Right forelimb (tissue), 1 donor: ENCODE measurements at regions not wholly inside any gene's neighbourhood (a gene's known extent, or its start where the extent isn't known, plus 50 kb on each side); places are given as distances from the start of the nearest gene placed in this dataset.
A peak's percentile ranks its signal among the peaks of the same experiment; 100 is the strongest.

Source experiments
- DNase-seq: peaks from one replicate; pipeline ENCODE4 v3.0.0-alpha.2; 2018

DNA sequence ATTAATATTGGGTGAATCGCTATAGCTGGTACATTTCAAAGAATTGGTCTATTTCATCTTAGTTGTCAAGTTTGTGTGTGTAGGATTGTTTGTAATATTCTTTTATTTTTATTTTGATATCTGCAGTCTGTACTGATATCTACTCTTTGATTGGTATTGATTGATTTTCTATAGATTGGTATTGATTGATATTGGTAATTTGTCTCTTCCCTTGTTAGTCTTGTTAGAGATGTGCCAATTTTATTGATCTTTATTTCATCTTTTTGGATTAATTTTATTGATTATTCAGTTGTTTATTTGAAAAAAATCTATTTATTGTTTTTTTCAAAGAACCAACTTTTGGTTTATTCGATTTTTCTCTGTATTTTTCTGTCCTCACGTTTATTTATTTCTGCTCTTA, 61.4 kb downstream of the TM2D3 start:
- DNase-seq = no peak

DNA sequence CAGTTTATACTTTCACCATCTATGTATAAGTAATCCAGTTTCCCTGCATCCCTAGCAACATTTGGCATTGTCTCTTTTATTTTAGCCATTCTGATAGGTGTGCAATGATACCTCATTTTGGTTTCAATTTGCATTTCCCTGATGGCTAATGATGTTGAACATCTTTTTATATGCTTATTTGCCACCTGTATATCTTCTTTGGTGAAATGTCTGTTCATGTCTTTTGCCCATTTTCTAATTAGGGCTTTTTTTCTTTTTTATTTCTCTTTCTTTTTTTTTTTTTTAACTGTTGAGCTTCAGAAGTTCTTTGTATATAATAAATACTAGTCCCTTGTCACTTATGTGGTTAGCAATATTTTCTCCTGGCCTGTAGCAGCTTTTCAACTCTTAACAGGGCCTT, 68.9 kb downstream of the TM2D3 start:
- no peak for DNase-seq

DNA sequence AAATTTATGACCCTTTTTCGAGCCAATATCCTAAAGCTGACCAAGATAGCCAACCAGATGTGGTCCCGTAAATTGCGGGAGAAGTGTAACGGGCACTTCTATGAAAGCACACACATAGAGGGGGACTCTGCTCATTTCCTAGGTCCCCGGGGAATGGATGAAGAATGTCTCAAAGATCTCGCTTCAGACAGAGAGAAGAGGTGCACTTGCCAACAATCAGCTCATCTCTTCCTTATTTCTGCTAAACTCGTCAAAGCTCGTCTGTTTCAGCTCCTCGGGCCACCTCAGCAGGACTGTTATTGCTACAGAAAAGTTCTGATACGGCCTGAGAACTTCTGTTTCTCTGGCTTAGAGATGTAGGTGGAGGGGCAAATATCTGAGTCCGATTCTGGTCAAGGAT, 71.8 kb downstream of the TM2D3 start:
- DNase-seq = no peak

DNA sequence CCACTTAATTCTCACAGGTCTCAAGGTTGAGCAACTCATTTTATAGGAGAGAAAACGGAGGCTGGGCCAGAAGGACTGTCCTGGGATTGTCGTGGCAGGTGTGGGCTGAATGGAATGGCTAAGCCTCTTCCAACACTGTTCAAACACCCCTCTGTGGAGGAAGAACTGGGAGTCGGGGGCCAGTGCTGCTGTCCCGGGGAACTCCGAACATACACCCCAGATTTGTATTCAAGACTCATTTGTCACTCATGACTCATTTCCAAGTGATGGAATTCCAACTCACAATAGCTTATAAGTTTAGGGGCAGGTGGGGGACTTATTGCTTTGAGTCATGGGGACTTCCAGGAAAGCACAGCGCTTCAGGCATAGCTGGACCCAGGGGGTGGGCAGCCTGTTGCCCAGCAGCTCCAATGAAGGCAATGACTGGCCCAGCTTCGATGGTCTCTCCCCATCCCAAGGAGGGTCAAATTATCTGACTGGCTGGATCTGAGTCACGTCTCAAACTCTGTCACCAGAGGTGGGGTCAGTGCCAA, 72.5 kb downstream of the TM2D3 start:
- no peak for DNase-seq

DNA sequence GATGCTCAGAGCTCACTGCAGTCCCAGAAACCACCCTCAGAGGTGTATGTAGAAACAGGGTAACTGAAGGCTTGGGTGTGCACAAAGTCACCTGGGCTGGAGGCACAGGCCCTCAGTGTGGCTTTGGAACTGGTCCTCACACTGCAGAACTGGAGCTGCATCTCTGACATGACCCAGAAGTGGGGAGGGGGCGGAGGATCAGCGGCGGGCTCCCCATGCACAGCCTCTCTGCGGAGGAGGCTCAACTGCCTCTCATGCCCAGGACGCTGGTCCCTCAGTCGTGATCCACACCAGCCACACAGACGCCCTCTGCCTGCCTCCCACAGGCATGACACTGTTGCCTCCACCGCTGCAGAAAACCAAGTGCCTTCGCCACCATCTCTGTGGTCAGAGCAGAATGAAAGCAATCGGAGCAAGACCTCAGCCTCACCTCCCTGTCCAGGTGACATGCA, 73.7 kb downstream of the TM2D3 start:
- DNase-seq = no peak

DNA sequence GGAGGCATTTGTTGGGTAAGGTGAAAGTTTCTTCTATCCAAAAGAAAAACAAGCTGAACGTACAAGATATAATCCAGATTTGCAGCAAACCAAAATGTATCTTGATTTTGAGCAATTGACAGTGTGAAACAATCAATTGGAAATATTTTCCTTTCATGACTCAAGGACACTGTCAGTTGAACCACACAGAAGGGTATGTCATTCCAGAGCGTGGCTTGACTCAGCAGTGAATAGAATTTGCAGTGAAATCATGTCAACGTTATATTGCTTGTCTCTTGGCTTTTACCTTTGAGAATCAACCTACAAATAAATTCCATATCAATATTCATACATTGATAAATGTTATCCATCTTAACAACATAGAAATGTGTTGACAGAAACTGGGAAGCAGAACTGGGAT, 78.2 kb downstream of the TM2D3 start:
- DNase-seq = no peak

DNA sequence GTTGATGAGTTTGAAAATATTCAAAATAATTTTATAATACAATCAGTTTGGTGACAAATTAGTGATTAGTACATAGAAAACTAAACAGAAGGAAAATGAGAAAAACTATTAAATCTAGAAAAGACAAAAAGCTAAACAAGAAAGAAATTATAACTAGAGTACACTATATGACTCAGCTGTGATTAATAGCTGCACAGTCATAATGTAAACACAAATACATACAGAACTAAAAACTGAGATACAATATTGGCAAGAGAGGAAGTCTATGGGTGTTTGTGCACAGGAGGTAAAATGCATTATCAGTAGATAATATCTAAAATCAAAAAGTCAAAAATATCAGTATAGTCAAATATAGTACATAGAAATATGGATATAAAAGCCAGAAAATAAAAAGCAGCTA, 80.7 kb upstream of the PCSK6 start:
- DNase-seq = no peak

DNA sequence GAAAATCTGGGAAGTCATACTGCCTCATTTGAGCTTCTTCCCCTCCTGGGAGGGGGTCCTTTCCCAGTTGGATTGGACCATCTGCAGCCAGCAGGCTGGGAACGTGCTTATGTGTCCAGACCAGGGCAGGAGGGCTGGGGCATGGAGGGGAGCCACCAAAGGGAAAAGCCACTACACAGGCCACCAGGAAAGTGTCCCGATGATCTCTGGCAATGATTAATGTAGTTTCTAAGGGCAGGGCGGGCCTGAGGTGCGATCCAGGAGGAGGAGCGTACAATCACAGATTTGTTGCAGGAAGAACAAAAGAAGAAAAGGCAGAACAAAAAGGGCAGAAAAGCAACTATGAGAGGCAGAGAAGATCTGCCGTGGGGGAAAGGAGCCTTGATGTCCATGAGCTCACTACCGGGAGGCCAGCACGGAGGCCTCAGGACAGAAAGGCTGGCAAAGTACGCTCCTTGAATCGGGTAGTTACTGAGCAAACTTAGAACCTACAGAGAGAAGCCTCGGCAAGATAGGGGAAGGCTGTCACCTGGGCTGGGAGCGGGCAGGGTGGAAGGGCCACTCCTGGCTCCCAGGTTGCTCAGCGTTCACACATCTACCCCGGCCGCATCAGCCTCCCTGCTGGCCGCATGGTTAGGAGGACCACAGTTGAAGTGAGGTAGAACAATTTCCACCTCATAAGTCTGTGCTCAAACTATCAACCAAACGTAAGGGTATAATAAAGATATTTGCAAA, 79.5 kb upstream of the PCSK6 start:
- DNase-seq = no peak

DNA sequence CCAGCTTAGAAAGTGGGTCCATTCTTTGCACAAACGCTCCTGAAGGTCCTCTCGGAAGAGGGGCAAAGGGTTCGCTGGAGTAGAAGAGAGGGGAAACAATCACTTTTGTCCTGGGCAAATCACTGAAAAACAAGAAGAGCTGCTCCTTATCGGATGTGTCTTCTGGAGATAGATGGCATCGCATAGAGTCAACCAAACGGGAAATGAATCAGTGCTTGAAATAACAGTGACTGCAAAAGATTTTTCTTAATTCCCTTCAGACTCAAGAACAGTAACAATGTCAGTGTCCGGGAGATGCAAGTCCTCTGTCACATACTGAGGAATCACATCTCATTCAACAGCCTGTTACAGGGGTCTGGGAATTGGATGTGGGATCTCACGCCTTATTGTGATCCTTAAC, 78.8 kb upstream of the PCSK6 start:
- DNase-seq = no peak

DNA sequence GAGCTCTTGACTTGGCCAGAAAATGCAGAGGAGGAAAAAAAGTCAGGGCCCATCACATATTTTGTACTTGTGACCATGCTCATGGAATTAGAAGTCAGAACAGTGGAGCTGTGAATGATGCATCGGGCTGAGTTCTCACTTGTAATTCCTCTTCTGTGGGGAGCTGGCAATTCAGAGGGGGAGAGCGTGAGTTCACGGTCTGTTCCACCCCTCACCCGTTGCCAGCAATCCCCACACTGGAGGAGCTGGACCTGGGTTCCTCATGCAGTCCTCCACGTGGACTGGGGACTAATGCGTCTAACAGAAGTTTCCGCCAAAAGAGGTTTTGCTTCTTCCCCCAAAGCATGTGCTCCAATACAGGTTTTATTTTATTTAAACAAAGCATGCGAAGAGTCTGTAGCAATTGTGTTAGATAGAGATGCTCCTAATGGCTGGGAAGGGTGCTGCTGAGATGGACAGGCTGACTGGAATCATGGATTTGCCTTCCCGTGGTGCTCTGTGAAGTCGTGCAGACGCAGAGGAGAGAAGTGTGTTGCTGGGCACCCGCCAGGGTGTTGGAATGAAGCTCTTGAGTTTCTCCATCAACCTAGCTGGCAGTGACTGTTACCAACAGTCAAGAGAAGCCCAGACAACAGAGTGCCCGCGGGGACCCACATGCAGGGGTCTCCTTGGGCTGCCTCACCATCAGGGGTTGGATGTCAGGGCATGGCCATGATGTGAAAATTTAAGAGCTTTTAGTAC, 77.4 kb upstream of the PCSK6 start:
- no peak for DNase-seq

DNA sequence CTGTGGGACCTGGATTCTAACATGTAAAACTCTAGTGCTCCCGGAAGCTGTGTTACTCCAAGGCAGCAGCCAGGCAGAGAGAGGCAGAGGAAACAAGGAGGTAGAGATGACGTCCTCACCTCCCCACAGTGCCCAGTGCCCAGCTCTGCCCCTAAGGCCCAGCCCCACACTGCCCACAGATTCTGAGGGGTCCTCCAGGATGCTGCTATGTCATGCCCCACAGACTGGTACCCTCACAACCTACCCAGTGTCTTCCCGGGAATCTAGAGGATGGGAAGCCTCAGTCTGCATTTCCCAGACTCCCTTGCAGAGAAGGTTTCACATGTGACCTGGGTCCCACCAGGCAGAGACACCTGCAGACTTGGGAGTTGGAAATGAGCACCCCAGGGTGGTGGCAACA, 75.9 kb upstream of the PCSK6 start:
- no peak for DNase-seq

DNA sequence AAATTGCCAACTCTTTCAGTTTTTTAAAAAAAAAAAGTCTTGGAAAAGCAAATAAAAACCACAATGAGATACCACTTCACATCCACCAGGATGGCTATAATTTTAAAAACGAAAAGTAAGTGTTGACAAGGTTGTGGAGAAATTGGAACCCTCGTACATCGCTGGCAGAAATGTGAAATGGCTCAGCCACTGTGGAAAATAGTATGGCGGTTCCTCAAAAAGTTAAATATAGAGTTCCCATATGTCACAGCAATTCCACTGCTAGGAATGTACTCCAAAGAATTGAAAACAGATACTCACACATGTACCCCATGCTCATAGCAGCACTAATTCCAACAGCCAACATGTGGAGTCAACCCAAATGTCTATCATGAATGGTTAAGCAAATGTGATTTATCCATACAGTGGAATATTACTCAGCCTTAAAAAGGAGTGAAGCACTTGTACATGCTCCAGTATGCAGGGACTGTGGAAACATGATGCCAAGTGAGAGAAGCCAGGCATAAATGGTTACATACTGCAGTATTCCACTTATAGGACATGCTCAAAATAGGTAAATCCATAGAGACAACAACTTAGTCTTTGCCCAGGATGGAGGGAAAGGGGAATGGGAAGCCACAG, 73.8 kb upstream of the PCSK6 start:
- DNase-seq = no peak

DNA sequence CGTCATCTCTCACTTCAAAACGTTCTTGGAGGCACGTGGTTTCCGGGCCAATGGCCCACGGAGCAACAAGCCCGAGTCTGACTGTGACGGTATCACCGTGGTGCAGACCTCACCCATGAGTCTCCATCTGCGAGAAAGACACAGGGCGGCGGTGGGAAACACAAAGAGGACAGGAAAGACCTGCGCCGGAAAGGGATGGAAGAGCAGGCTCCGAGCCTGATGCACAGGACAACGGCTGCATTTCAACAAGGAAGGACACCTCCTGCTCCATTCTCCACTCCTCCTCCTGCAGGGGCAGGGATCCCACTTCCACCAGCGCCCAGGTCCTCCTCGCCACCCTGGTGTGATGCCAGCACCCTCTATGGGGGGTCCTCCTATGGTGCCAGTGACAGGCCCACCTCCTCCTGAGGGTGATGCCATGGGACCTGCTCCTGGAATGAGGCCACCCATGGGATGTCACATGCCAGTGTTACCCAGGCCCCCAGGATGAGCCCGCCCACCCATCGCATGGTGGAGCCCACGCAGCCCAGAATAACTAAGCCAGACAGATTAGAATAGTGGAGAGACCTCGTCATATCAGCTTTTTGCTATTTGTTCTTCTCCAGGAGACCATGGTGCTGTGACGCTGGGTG, 73.0 kb upstream of the PCSK6 start:
- no peak for DNase-seq

DNA sequence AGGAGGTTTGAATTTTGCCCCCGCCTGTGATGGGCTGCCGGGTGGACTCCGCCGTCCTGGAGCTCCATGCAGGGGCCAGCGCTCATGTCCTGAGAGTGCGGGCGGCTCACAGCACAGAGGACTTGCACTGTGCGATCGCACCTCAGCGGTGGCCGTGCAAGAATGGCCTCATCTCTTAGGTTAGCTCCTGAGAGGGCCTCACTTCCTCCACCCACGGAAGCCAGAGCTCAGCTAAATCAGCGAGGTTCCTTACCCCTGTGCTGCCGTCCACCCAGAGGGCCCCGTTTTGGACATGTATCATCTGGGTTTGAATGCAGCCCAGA, 72.0 kb upstream of the PCSK6 start:
- DNase-seq = no peak

DNA sequence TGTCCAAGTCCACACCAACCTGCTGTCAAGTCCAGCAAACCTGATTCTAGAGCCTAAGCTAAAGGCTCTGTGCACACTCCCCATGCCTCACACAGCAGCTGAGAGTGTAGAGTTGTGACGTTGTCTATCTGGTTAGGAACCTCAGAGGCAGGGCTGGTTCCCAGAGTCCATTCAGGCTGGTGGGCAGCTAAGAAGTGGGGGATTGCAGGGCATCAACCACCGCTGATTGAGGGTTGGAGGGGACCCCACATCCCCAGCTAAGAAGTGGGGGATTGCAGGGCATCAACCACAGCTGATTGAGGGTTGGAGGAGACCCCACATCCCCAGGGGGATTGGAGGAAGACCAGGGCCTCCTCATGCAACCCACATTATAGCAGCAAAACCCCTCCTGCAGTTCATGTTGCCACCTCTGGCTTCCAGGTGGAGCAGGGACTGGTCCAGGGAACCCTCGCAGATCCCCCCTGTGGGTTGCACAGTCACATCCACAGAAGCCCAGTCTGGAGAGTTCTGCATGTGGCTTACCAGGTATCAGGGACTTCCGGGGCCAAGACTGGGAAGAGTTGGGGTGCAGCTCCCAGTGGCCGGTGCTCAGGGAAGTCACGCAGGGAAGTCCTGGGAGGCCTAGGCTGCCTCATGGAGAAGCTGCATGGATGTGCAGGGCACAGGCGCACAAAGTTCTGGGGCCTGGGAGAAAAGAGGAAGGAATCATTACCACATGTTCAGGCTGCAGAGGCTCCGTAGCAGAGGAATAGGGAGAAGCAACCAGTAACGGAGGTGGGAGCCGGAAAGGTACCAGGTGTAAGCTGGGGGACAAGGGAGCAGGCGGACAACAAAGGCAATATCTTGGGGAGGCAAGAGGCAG, 71.4 kb upstream of the PCSK6 start:
- no peak for DNase-seq

DNA sequence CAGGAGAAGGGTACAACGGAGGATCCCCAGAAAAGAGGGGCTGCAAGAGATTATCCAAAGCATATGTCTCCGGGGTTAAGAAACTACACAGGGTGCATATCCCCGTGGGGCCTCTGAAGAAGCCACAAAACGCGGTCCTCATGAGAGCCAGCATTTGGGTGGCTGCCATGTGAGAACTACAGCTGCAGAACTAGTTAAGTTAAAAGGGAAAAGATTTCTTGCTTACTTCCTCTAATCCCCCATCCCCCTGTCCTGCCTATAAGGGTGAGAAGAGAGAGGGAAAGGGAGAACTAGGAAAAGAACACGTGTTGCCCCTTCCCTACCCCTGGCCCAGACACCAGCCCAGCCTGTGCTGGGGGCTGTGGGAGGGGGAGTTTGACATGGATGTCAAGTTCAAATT, 70.4 kb upstream of the PCSK6 start:
- DNase-seq = peak; percentile 40

DNA sequence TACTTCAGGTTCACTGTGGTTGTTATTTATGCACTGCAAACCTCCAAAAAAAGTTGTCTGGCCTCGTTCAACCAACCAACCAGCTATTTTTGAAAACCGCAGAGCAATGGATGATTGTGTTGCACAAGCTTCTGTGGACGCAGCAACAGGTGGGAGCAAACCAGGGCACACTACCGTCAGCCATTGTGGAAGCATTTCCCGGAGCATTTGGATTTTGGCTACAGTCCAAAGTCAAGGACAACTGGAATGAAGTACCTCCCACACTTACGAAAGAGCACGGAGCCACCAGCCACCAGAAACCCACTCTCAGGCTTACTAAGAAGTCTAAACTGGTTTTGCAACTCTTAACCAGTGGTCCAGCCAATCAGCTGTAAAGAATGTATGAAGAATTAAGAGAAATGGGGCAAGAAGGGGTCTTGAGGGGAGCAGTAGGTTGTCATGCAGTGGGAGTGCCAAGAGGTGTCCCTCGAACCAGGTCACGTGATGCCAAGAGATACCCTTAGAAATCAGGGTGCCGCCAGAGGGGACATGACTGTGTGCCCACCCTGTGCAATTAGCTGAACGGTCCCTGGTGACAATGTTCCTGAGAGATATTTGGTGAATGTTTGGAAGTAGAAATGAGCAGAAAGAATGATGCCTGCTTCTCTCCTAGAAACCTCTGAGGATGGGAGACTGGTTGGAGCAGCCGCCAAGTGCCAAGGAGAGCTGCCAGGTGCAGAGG, 68.9 kb upstream of the PCSK6 start:
- peak; percentile 39 for DNase-seq

DNA sequence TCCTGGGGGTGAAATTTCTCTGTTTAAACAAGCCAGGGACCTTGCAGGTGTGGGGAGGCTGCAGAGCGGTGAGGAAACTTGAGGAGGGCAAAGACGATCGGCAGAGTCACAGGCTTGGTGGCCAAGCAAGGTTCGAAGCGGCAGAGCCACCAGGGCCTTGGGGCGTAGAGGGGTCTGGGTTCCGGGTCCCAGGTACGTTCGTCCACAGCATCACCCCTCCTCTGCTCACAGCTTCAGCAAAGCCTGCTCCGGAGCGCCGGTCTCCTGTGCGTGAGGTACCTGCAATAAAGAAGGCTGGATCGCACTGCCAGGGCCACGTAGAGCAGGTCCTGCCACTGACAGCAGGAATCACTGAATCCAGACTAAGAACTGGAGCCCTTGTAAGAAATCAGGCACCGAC, 66.8 kb upstream of the PCSK6 start:
- DNase-seq = peak; percentile 7

DNA sequence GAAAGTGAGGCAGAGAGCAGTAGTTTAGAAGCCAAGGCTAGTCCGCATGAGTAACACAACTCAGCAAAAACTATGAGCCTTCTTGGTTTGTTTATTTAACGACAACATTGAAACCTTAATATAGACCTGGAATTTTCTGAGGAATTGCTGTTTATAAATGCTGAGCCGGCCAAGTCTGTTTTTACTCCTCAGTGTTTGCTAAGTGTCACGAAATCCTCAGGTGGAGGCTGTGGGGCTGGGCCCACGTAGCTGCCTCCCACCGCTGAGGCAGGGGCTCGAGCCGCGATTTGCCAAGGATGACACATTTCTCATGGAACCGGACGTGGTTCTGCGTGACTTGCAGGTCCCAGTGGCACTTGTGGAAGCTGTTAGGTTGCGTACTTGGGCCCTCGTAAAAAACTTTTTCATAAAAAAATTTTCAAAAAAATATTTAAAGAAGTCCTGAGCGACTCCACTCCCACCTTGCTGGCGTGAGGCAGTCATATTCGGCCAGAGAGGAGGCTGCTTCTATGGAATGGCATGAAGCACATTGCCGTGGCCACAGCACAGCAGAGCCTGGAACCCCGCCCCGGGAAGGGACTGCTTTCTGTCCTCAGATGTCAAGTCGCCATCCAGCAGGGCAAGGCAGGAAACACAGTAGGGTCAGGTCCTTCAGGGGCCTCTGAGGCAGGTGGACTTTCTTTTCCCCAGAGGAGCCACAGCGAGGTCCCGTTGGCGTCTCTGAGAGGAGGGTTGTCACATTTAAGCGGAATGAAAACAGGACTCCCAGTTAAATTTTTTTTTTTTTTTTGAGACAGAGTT, 64.8 kb upstream of the PCSK6 start:
- DNase-seq = peak; percentile 27

DNA sequence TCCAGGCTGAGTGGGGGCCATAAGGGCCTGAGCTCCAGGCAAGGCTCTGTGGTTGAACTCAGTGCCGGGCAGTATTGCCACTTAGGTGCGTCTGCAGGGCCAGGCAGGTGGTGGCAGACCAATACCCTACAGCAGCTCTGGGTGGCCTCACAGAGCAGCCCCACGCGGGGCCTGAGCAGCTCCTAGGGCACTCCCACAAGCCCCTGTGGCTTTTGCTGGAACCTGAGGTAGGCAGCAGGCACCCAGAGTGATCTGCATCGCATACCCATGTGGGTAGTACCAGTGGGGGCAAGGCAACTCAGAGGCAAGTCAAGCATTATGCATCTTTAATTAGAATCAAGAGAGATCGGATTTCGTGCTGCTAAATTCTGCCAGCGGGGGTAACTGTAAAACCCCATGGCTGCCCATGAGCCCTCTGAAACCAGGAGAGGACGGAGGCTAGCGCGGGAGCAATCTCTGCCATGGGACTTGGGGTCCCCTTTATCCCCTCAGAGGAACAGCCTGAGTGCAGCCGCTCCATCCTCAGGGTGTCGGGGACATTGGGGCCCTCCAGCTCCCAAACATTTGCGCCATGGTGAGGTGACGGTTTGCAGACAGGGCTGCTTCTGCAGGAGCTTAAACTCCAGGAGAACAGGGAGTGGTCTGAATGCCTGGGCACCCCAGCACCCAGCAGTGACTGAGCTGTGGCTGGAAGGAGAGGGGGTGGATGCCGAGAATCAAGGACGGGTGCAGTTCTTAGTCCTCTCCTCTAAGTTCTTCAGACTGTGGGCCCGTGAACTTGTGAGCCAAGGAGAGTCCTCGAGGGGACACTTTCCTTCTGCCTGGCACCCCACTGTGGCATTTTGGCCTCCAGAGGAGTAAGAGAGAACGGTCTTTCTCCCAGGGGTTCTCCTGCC, 62.4 kb upstream of the PCSK6 start:
- DNase-seq = peak; percentile 16
